UCSD-AML1 (cell line): ENCODE measurements at regions not wholly inside any gene's neighbourhood (a gene's known extent, or its start where the extent isn't known, plus 50 kb on each side); places are given as distances from the start of the nearest gene placed in this dataset.

Experiments
- DNase-seq: peaks from one replicate; lab custom pipeline; 2025; ENCODE audit not compliant: unreplicated experiment; lab: John Stamatoyannopoulos, UW

DNA sequence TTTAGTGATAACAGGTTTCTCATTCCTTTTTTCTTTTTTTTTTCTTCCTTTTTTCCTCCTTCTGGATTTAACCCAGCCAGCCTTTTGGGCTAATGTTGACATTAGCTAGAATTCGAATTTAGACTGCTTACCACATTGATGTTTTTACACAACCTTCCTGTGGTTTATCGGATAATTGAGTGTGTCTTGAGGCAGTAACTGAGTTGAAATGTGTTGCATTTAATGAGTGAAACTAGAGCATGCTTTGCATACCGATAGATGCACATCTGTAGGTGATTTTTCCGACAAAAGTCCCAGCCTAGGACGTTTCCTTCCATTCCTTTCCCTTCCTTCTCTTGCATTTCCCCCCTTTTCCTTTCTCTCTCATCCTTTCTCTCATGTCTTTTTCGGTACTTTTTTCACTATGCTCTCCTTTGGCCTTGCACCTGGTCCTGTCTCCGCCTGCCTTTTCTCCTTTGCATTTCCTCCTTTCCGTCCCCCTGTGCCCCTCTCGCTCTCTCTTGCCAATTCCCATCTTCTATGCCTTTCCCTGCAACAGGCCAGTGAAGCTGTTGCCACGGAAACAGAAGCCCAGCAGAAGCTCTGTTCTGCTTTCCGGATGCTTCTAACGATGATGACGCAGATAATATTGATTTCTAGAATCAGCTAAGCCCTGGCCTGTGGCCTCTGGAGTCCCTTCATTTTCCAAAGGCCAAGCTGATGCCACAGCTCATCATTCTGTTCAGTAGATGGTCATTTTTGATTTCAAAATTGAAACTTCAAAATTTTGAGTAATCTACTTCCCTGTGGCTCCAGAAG, 76.1 kb downstream of the SLC25A47 start:
- DNase-seq = no peak

DNA sequence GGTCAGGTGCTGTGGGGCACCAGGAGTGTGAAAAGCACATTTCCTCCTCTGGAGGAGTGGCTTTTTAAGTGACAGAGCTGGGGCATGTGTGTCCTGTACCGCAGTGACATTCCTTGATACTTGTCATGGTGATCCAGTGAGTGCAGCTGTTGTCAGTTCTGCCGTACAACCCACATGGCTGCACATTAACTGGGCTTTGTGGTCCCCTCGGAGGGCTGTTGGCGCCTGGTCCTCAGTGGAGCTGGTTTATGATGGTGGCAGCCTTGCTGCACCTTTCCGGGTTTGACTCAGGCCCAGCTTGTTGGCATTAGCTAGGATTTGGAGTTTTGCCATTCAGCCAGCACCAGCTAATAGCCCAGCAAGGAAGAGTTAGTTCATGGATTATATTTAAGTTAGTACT, 77.0 kb downstream of the SLC25A47 start:
- no peak for DNase-seq

DNA sequence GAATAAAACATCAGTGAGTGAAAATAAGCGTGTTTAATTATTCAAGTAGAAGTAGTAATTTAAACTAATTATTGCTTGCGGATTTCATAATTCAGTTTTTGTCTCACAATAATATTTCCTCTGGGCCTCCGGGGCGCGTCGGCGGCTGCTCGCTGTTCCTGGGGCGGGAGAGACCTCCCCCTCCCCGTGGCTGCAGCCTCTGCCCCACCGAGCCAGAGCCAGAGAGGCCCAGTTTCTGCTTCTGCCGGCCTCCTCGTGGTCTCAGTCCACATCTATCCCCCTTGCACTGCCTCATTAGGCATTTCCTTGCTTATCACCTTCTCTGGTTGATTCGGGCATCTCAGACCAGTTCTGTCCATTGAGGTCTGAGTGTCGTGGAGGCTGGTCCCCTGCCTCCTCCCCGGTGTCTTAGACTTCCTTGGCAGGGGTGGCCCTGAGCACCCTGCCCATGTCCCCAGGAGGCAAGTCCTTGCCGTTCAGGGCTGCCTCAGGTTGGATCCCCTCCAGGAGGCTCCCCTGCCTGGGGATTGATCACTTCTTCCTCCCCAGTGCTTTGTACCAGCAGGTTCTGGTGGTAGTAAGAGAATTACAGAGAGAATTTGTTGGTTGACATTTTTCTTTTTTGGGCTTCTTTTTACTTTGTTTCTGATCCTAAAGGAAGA, 78.0 kb downstream of the SLC25A47 start:
- no peak for DNase-seq

DNA sequence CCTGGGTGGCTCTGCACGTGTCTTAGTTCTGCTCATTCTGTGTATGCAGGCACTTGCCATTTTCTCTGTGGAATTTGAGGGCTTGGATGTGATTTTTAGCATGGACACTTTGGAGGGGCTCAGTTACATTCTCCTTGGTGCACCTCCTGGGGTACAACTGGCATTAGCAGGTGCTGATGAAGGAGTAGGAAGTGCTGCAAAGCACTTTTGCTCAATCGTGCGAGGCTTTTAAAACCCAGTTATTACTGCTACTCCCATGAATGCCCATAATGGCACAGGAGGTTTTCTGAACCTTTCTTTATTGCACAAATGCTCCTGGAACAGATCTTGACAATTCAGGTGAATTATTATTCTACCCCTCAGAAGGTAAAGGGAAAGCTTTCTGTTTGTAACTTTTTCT, 78.7 kb downstream of the SLC25A47 start:
- no peak for DNase-seq

DNA sequence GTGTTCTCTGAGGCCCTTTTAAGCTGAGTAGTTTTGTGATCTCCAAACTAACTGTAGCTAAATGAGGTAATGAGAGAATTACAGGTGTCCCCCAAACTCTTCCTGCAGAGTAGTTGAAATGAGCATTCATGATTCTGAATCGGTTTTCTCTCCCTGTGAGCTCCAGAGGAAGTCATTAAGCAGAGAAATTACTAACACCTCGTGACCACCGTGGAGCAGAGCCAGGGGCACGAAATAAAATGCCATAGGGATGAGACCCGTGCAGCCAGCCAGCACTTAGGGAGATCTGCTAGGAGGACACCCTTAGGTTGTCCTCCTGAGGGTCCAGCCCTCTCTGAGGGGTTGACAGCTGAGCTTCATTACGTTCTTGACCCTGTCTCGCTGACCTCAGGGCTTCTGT, 79.5 kb downstream of the SLC25A47 start:
- no peak for DNase-seq

DNA sequence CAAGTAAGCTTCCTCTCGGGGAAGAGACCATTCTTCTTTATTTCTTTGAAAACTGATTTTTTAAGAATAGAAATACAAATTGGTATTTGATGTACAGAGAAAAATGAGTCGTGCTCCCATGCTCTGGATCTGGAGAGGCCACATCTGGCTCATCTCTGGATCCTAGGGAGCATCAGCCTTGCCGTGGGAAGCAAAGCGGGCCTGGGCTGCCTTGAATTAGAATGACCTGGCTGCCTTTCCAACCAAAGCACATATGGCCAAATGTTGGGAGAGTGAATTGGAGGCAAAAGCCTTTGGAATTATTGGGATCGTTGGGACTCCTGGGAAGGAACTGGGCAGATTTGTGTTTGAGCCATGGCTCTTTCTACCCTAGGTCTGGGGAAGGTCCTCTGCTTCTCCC, 80.0 kb downstream of the SLC25A47 start:
- DNase-seq = no peak

DNA sequence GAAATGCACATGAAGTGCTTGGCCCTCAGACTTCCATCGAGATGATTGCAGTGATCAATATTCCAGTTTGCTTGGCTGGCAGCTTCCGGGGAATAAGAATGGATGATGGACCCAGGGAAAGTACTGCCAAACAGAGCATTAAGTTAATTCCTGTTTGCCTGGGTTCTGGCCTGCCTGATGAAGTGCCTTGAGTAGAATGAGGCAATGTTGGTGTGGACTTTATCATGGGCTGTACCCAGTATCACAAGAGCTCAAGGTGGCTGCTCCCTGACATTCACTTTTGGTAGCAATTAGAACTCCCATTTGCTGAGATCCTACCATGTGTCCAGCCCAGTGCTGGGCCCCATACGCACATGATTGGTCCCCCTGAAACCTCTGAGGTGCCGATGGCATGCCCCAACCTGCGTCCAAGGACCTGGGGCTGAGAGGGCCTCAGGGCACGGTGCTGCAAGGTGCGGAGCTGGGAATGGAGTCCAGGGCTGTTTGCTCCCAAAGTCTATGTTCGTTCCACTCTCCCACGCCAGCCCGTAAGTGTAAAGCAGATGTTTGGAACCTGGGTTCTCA, 80.7 kb downstream of the SLC25A47 start:
- no peak for DNase-seq

DNA sequence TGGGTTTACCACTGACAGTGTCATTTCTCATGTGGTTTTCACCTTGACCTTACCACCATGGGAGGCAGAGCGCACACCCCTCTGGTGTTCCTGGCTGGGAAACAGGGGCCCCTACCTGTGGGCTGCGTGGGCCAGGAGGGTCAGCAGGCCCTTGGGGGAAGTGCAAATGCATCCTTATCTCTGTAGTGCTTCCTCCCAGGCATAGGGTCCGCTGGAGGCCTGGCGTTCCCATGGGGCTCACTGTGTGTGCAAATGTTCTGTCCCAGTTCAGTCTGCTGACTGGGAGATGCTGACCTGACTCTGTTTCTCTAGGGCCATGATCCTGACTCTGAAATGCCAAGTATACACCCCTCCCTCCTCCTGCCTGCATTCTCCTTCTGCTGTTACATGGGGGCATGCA, 81.3 kb downstream of the SLC25A47 start:
- no peak for DNase-seq

DNA sequence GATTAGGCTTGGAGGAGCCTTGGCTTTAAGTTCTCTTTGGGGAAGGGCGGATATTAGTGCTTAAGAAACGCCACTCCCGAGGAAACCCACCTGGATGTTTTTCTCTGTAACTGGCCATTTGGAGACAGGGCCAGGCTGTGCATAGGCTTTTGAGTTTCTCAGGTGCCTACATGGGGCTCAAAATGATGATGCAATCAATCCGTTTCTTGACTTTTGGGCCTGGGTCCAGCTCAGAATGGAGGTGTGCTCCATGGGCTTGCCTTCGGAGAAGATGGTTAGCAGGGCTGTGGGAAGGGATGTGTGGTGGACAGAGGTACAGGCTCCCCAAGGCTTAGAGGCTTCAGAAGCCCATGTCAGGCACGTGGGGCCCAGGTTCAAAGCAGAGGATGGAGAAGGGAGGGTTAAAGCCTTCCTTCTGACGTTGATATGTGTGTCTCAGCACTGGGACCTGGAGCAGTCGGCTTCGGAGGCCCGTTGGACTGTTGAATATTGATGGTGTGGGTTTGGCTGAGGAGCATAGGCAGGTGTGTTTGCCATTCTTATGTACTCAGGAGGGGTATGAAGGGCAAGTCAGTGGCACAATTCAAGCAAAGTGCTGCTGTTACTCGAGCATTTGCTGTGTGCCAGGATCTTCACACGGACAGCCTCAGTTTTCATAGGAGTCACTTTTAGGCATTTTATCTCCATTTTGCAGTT, 82.8 kb downstream of the SLC25A47 start:
- no peak for DNase-seq

DNA sequence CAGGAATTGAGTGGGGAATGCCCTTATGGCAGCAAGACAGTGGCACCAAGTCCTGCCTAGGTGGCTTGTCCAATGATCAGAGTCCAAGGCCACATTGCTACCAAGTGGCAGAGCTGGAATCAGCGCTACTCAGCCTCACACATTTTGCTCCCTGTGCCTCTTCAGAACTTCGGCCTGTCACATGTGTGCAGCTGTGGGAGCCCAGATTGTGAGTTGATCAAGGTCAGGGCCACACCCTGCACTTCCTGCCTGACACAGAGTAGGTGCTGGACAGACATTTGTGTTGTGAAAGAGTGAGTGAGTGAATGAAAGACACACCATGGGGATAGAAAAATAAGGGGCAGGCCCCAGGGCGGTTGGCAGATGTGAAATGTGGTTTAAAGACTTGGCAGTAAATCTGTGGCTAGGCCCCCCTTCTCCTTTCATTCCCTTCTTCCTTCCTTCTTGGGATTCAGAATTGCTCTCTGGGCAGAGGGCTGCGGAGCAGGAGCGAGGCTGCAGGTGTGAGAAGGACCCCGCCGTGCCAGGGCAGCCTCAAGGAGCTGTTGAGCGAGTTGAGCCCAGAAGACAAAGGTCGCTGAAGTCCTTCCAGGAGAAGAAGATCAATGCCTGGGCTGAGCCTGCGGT, 83.5 kb downstream of the SLC25A47 start:
- no peak for DNase-seq

DNA sequence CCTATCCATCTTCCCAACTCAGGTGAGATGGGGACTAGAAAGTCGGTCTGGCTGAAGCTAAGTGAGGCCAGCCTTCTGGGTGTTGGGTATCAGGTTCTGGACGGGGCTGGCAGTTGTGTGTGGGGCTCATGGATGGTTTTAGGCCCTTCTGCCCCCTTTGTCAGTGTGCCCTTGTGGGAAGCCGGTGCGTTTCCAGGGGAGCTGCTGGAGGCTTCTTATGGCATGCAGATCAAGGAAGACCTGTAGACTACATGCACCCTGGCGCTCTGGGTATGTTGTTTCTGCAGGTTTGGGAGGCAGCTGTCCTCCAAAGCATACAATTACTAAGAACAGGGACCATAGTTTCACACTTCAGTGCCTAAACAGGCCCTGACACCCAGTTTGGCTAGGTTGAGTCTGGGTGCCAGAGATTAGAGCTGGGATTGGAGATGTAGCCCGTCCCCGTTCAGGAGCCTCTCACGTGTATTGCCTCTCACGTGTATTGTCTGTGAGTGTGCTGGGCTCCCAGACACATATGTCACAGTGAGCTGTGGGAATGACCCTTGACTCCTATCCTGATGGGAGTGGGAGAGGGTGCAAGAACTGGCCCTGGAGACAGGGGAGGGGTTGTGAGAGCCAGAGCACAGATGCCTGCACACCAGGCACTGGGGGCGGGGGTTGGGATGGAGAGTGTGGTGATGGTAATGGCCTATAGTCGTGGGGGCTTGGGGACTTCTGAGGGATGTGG, 84.4 kb downstream of the SLC25A47 start:
- no peak for DNase-seq

DNA sequence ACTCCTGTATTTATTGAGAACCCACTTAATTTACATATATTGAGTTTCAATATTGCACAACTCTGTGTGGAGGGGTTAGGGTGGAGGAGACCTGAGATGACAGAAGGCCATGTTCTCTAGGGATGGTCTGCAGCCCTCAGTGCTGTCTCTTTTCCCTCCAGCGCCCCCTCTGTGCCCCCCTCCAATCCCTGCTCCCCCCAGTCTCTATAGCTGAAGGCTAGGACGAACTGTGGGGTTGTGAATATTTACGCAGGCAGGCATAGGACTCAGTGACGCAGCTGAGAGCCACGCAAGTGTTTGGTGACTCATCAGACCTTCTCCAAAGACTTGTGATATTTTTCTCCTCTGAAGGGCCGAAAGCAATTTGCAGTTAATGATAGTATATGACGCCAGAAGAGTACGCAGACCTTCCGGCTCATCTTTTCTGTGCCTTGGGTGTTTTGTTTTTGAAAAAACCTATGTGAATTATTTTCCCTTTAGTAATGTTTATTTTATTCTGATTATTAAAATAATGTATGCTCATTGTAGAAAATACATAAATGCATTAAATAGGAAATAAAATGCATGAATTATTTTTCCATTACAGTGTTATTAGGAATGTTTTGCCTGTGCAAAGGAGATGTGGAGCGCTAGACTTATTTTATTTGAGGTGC, 85.3 kb downstream of the SLC25A47 start:
- DNase-seq = no peak

DNA sequence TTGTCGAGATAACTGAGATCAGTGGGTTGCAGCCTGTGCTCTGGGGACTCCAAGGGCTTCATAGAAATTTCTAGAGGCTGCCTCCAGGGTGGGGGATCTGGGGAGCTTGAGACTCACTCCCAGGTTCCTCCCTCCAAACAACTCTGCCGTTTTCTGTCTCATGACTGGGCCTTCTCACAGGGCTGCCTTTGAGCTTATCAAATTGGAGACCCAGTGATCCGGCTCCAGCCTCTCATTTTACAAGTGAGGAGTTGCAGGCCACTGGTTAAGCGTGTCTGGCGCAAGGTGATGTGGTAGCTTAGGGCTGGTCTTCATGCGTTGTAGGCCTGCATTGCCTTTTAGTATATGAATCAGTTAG, 85.8 kb downstream of the SLC25A47 start:
- no peak for DNase-seq

DNA sequence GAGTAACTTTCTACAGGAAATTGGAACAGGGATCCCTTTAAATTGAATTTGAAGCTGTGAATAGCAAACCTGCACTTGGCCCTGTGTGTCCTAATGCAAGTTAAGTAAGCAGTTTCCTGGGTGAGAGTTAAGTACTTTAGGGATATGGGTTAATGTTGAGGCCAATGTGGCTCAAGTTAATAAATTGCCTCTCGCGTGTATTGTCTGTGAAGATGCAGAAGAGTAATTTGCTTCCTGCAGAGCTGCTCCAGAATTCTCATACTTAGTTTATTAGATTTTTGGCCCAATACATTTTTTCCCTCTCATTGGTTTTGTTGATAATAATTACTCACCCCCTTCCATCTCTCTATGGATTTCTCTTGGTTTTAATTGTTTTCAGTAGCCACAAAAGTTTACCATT, 86.5 kb downstream of the SLC25A47 start:
- DNase-seq = no peak

DNA sequence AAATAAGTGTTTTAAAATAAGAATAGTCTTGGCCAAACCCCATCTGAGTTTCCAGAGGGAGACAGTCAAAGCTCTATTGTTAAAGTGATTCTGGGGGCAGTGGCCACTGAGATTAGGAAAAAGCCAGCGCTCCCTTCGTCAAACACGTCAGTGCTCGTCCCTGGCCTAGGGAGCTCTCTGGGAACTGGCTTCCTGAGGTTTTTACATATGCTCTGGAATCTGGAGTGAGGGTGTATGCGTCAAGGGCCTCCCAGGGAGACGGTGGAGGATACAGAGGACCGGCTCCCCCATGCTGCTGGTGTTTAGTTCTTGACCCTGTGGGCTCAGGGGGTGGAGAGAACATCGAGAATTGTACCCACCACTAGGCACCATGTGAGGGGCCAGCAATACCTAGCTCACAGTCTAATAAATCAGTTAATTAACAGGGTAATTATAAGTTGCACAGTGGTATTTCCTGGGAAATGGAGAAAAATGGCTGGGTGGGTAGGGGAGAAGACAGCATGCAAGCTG, 87.0 kb downstream of the SLC25A47 start:
- DNase-seq = no peak

DNA sequence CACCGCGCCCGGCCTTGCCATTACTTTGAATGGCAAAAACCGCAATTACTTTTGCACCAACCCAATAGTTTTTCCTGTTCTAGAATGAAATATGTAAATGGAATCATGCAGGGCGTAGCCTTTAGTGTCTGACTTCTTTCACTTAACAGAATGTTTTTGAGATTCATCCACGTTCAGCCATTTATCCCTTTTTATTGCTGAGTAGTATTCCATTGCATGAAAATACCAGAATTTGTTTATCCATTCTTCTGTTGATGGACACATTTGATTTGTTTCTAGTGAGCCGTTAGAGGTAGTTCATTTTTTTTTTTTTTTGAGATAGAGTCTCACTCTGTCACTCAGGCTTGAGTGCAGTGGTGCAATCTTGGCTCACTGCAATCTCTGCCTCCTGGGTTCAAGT, 90.6 kb downstream of the SLC25A47 start:
- DNase-seq = no peak

DNA sequence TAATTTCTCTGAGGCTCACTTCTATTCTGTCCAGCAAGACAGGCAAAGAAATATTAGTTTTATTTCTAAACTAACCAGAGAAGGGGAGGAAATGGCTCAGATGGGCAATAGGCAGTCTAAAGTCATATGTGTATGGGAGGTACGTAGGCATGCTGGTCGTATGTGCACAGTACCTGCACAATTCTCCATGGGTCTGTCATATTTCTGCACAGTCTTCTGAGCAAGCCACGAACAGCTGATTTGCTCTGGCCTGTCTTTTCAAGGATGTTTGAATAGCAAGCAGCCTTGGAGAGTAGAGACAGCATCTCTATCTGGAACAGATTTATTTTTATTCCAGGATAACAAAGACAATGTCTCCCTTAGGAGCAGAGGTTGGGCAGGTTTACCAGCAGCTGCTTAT, 92.1 kb downstream of the SLC25A47 start:
- no peak for DNase-seq

DNA sequence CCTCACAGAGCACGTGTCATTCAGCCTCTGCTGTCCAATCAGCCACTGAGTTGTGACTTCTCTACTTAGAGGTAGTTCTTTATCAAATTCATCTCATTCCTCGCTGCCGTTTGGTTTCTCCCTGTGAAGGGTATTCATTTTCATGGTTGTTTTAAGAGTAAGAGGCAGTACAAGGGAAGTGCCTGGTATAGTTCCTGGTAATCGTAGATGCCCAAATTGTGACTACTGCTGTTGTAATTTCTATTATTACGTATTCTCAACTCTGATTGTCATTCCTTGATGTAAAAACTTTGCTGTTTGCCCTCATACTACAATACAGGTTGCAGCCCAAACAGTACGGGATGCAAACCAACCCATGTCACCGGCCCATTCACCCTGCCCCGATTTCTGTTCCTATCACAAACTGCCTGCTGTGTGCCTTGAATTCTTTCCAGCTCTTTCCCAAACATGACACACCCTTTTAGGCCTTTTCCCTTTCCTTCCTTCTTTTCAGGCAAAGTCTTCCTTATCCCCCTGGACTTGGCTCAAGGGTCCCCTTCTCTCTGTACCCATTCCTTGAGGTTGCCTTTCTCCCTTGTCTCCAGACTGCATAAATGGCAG, 93.0 kb downstream of the SLC25A47 start:
- DNase-seq = no peak

DNA sequence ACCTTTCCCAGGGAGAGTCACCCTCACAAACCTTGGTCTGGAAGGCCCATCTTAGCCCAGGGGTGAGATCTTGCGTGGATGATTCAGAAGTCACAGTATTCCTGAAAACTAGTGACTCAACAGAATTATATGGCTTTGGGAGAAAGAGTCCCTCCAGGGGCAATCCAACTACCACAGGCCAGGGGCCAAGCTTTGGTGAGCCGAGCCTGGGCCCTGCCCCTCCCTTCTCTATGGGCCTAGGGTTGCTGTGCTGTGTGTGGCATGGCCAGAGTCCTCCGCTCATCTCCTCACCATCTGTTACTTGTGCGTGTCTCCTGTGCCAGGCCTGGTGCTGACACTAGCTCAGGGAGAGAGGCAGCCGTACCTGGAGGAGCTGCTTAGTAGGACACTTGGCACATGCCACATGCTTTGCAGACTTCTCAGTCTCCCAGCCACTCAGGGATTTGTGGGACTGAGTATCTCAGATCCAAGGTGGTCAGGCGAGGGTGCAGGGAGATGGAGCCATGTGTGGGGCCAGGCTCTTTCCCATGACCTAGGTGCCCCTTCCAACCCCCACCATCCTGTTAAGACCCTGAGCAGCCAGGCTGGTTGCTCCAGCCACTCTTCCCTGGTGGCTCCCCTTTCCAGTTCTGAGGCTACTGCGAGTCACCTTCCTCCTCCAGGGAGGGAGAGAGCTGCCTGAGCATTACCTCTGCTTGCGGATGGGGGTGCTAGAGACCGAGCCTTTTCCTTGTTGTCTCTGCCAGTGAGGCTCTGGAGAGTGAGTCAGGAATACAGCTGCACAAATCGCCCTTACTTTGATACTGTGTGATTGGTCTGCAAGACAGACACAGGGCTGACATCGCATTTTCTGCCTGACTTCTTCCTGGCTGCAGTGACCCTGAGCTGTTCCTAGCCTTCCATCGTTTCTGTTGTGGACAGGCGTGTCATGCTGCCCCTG, 94.1 kb downstream of the SLC25A47 start:
- DNase-seq = no peak
